ENCODE measurements at regions not wholly inside any gene's neighbourhood (a gene's known extent, or its start where the extent isn't known, plus 50 kb on each side); places are given as distances from the start of the nearest gene placed in this dataset.

GRCh38 chr18:64202210-64202836 is 53.4 kb upstream of the LINC00305 start:
- Histone ChIP-seq H3K4me1 (ENCODE audit: insufficient read depth, low read length) (peaks cover 19% of the 10 kb centered on the region), H3K9ac (ENCODE audit: low read depth, low read length) (no peak overlapping the region), H3K36me3 (ENCODE audit: insufficient read depth, low read length) (no peaks in the 10 kb centered on the region), H3K9me3 (ENCODE audit: control insufficient read depth, insufficient read depth, low read length) (no peaks in the 10 kb centered on the region)

GRCh38 chr18:64201781-64202180 is 52.9 kb upstream of the LINC00305 start:
- H3K36me3 ChIP-seq (ENCODE audit: insufficient read depth, low read length), result no peaks in the 10 kb centered on the region
- no peaks in the 10 kb centered on the region for H3K9me3 ChIP-seq (ENCODE audit: control insufficient read depth, insufficient read depth, low read length)

GRCh38 chr18:64199581-64199980 is 50.7 kb upstream of the LINC00305 start:
- Histone ChIP-seq H3K36me3 (ENCODE audit: insufficient read depth, low read length) (no peaks in the 10 kb centered on the region), H3K9ac (ENCODE audit: low read depth, low read length) (no peak overlapping the region), H3K4me1 (ENCODE audit: insufficient read depth, low read length) (peaks cover 14% of the 10 kb centered on the region), H3K9me3 (ENCODE audit: control insufficient read depth, insufficient read depth, low read length) (no peaks in the 10 kb centered on the region)

More at GRCh38 chr18:64201781-64202180, 52.9 kb upstream of the LINC00305 start:
- peaks cover 19% of the 10 kb centered on the region for H3K4me1 ChIP-seq (ENCODE audit: insufficient read depth, low read length)
- H3K9ac ChIP-seq (ENCODE audit: low read depth, low read length), result no peak overlapping the region
